ENCODE measurements at regions not wholly inside any gene's neighbourhood (a gene's known extent, or its start where the extent isn't known, plus 50 kb on each side); places are given as distances from the start of the nearest gene placed in this dataset.

DNA sequence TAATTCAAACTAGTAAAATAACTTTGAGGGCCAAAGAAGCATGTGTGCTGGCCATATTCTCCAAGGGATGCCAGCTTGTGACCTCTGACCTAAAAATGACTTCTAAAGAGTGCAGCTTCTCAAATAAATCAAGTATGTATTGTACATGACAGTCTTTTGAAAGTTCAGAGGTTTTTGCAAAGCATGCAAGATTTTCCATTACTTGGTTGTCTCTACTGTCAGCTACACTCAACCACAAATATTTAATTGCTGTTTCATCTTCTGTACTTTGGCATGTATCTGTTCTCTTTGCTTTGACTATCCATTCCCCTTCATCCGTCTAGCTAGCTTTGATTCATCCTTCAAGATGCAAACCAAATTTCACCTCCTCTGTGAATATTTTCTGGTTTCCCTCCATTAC, 121.9 kb upstream of the HS3ST2 start:
- TF ChIP-seq, protein P1, sequence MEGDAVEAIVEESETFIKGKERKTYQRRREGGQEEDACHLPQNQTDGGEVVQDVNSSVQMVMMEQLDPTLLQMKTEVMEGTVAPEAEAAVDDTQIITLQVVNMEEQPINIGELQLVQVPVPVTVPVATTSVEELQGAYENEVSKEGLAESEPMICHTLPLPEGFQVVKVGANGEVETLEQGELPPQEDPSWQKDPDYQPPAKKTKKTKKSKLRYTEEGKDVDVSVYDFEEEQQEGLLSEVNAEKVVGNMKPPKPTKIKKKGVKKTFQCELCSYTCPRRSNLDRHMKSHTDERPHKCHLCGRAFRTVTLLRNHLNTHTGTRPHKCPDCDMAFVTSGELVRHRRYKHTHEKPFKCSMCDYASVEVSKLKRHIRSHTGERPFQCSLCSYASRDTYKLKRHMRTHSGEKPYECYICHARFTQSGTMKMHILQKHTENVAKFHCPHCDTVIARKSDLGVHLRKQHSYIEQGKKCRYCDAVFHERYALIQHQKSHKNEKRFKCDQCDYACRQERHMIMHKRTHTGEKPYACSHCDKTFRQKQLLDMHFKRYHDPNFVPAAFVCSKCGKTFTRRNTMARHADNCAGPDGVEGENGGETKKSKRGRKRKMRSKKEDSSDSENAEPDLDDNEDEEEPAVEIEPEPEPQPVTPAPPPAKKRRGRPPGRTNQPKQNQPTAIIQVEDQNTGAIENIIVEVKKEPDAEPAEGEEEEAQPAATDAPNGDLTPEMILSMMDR (IDR thresholded peaks at IDR 0.05): no peak
- no peak for TF ChIP-seq POLR2A (IDR thresholded peaks at IDR 0.05)
